Cardiac fibroblast (primary cell): ENCODE measurements at regions not wholly inside any gene's neighbourhood (a gene's known extent, or its start where the extent isn't known, plus 50 kb on each side); places are given as distances from the start of the nearest gene placed in this dataset.

Experiments used
- DNase-seq, 2 donors: peaks; one replicate each; pipeline versions ENCODE4 v3.0.0 to v3.0.0-alpha.2; 2010; ENCODE audit warnings: low read depth in 2 of 2
- H3K4me3 ChIP-seq, 2 donors: replicated peaks in 1 of 2; 1 replicate in 1 of 2; 2 replicates in 1 of 2; pipeline ENCODE4 v1.5.1; 2011; ENCODE audit warnings: low read depth in 2 of 2, low read length in 2 of 2, mild to moderate bottlenecking in 2 of 2, moderate library complexity in 1 of 2
- TF ChIP-seq, protein P1 (sequence below): IDR thresholded peaks from one replicate; pipeline ENCODE4 v1.5.1; 2011; ENCODE audit warnings: low read depth, mild to moderate bottlenecking, low read length, inconsistent platforms

DNA sequence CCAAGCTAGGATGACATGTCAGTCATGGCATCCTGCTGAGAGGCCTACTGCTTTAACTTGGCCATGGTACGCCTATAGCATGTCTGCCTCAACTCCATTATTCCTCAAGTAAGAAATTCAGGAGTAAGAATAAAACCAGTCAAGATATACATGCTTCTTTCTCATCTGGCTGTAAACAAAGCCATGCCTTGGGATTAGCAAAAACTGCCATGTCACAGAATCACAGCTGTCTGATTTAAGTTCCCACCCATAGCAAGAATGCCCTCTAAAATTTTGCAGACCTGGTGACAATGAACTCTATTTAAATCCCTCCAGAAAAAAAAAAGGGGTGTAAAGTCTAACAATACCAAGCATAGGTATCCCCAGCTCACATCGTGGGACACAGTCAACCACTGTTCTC, 55.6 kb upstream of the ACAN start:
- no peak for DNase-seq
- H3K4me3 ChIP-seq = no peak overlapping the region
- TF ChIP-seq, protein P1, sequence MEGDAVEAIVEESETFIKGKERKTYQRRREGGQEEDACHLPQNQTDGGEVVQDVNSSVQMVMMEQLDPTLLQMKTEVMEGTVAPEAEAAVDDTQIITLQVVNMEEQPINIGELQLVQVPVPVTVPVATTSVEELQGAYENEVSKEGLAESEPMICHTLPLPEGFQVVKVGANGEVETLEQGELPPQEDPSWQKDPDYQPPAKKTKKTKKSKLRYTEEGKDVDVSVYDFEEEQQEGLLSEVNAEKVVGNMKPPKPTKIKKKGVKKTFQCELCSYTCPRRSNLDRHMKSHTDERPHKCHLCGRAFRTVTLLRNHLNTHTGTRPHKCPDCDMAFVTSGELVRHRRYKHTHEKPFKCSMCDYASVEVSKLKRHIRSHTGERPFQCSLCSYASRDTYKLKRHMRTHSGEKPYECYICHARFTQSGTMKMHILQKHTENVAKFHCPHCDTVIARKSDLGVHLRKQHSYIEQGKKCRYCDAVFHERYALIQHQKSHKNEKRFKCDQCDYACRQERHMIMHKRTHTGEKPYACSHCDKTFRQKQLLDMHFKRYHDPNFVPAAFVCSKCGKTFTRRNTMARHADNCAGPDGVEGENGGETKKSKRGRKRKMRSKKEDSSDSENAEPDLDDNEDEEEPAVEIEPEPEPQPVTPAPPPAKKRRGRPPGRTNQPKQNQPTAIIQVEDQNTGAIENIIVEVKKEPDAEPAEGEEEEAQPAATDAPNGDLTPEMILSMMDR = no peak

DNA sequence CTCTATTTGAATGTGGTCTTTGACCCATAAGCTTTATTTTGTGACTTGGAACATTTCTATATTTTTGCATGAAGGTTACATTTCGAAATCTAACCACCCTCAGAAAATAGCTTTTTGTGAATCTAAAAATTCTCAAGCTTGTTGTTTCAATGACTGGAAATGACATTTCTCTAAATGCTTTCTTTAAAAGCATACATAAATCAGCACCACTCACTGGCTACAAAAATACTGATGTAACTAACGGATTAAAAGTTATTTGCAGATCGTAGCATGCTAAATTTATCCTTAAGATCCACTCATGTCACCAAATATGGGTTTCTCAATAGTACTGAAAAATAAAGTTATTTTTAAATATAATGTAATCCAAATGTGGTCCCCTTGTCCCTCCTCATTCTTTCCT, 55.2 kb upstream of the ACAN start:
- no peak for DNase-seq

DNA sequence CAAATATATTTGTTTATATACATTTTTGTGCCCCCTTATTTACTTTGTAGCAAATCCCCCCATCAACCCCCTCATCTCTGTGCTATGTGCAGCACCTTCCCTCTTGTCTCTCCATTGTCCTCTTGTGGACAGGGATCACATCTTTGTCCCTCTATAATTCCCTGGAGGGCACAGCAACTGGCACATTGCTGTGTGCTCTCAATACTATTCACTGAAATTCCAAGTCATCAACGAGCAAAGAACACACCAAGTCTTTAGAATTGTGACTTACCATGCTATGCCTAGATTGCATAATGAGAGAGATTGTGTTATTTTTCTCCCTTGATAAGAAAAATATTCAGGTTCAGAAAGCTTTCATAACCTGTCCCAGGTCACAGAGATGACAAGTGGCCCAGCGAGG, 54.6 kb upstream of the ACAN start:
- no peak for DNase-seq
- TF ChIP-seq, protein P1 = no peak
- no peak overlapping the region for H3K4me3 ChIP-seq

More for the DNA sequence above, 55.2 kb upstream of the ACAN start:
- no peak overlapping the region for H3K4me3 ChIP-seq
- TF ChIP-seq, protein P1 = no peak

DNA sequence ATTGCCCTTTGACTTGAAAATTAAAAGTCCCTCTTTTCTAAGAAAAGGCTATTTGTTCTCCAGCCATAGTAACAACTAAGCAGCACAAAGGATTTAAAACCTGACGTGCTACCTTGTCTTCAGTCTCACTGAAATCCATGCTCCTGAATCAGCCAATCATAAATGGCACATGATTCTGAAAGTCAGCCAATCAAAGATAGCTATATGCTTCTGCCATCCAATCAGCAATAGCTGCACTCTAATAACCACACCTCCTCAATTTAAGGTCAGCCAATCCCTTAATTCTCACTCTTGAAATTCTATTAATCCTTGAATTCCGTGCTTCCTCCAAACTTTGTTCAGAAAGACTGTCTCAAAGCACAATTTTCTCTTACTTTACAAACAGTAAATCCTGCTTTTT, 53.5 kb upstream of the ACAN start:
- no peak overlapping the region for H3K4me3 ChIP-seq
- DNase-seq = no peak
- TF ChIP-seq, protein P1 = no peak

DNA sequence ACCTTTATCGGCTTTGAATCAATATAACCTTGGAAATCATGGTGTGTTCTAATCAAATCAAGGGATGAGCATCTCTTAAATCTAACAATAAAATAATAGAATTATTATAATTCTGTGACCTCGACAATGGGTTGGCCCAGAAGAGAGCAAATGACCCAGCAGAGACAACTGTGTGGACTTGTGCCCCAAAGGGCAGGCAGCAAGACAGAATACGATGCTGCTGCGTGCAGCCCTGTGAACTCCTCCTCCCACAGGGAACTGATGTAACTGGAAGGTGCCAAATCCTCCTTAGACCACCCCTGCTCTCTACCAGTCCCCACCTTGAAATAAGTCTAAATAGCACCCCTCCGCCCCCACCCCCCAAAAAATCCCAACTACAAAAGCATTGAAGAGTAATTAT, 50.7 kb upstream of the ACAN start:
- H3K4me3 ChIP-seq = no peak overlapping the region
- TF ChIP-seq, protein P1 = no peak
- no peak for DNase-seq

DNA sequence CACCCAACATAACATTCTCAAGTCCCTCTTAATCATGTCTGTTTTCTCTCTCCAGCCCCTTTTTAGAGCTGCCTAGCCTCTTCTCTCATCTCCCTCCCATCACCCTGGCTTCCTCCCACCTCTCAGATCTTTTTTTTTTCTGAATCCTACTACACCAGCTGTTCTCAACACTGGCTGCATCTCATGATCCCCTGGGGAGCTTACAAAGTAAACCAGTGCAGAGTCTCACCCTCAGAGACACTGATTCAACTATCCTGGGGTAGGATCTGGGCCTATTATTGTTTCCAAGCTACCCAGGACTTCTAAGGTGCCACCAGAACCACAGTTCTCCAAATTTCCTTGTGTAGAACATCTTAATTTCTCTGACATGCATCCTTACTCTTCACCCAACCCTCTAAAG, 50.3 kb upstream of the ACAN start:
- DNase-seq = no peak
- TF ChIP-seq, protein P1 = no peak
- no peak overlapping the region for H3K4me3 ChIP-seq
